ENCODE measurements at regions not wholly inside any gene's neighbourhood (a gene's known extent, or its start where the extent isn't known, plus 50 kb on each side); places are given as distances from the start of the nearest gene placed in this dataset.
A peak's percentile ranks its signal among the peaks of the same experiment; 100 is the strongest.

DNA sequence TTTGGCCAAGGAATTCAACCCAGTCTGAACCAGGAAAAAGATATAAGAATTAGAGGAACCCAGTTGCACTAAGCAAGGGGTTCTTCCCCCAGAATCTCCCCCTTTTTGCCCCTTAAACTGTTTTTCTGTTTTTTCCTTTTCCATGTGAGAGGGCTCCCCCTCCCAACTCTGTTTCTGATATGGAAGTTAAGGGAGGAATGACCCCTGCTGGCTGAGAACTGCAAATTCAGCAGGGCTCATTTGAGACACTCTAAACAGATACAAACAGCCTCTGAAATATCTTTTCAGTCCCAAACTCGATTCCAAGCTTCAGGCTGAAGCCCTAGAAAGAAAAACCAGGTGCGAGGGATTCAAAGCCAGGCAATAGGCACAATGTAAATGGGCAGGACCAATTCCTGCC lies 132.7 kb downstream of the SLC41A2 start:
- H3K27me3 ChIP-seq = no peaks in the 10 kb centered on the region
- H3K4me1 ChIP-seq = no peaks in the 10 kb centered on the region
- no peak overlapping the region for H3K27ac ChIP-seq
- no peaks in the 10 kb centered on the region for H3K36me3 ChIP-seq
- H3K9me3 ChIP-seq = peaks cover 0 to 6% (median 1%) of the 10 kb centered on the region in 4 donors
- H3K4me3 ChIP-seq = no peak overlapping the region
- no peak for DNase-seq
- peak in 1 of 6 experiments; percentile 9 for TF ChIP-seq CTCF (IDR thresholded peaks at IDR 0.05)
- TF ChIP-seq POLR2A (IDR thresholded peaks at IDR 0.05) = no peak

- H3K4me3 ChIP-seq = no peak overlapping the region
- no peaks in the 10 kb centered on the region for H3K4me1 ChIP-seq
- H3K36me3 ChIP-seq = no peaks in the 10 kb centered on the region
- no peaks in the 10 kb centered on the region for H3K27me3 ChIP-seq
- DNase-seq = no peak
- peaks cover 0 to 6% (median 1%) of the 10 kb centered on the region in 4 donors for H3K9me3 ChIP-seq
- no peak overlapping the region for H3K27ac ChIP-seq
- TF ChIP-seq POLR2A (IDR thresholded peaks at IDR 0.05) (no peak), CTCF (IDR thresholded peaks at IDR 0.05) (no peak)
Measured at GRCh38 chr12:104823985-104824461, 134.1 kb downstream of the SLC41A2 start.

DNA sequence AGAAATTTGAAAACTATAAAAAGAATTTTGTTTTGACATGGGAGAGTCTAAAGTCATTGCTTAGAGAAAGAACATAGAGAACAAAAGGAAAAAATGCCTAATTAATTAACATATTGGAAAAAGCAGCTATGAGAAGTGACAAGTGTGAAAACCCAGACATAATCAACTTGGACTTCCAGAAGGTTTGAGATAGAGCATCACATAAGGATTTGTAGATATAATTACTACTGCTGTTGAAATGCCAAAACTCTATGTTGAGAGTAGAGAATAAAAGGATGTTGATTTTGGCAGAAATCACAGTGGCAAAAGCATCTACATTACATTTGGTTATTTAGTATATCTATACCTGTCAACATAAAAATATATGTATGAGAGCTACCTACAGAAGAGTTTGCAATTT lies 135.1 kb downstream of the SLC41A2 start:
- H3K9me3 ChIP-seq = peaks cover 0 to 6% (median 1%) of the 10 kb centered on the region in 4 donors
- no peaks in the 10 kb centered on the region for H3K4me1 ChIP-seq
- DNase-seq = no peak
- no peak overlapping the region for H3K27ac ChIP-seq
- H3K27me3 ChIP-seq = no peaks in the 10 kb centered on the region
- no peak overlapping the region for H3K4me3 ChIP-seq
- TF ChIP-seq POLR2A (IDR thresholded peaks at IDR 0.05) (no peak), CTCF (IDR thresholded peaks at IDR 0.05) (no peak)
- no peaks in the 10 kb centered on the region for H3K36me3 ChIP-seq

DNA sequence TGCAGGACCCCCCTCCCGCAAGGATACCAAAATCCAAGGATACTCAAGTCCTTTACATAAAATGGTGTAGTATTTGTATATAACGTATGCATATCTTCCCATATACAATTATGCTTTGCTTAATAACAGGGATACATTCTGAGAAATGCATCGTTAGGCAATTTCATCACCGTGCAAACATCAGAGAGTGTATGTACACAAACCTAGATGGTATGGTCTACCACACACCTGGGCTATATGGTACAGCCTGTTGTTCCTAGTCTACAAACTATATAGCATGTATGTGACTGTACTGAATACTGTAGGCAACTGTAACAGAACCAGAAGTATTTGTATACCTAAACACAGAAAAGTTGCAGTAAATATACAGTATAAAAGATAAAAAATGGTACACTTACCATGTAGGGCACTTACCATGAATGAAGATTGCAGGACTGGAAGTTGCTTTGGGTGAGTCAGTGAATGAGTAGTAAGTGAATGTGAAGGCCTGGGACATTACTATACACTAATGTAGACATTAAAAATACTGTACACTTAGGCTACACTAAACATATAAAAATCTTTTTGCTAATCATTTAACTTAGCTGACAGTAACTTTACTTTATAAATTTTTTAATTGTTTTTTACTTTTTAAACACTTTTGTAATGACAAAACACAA lies 141.1 kb downstream of the SLC41A2 start:
- Histone ChIP-seq H3K27me3 (no peaks in the 10 kb centered on the region), H3K9me3 (no peaks in the 10 kb centered on the region), H3K36me3 (peaks cover 0 to 6% (median 0%) of the 10 kb centered on the region in 3 donors), H3K4me3 (no peak overlapping the region), H3K27ac (no peak overlapping the region), H3K4me1 (no peaks in the 10 kb centered on the region)
- TF ChIP-seq POLR2A (IDR thresholded peaks at IDR 0.05) = no peak
- no peak for TF ChIP-seq CTCF (IDR thresholded peaks at IDR 0.05)
- no peak for DNase-seq

DNA sequence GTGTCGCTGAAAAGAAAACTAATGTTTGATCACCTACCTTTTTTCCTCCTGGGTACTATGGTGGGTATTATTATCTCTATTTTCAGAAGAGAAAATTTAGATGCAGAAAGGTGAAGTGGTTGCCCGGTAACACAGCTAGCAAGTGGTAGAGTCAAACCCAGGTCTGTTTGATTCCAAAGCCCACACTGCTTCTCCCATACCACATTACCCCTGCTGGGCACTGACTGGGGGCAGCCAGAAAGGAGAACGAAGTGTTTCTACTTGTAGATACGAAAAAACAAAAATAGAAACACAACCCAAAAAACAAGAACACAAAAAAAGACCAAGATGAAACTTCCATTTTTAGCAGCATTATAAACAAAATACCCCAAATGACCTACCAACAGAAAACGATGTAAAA lies 142.2 kb downstream of the SLC41A2 start:
- TF ChIP-seq POLR2A (IDR thresholded peaks at IDR 0.05) (no peak), CTCF (IDR thresholded peaks at IDR 0.05) (no peak)
- no peak overlapping the region for H3K27ac ChIP-seq
- H3K9me3 ChIP-seq = no peaks in the 10 kb centered on the region
- H3K36me3 ChIP-seq = peaks cover 0 to 6% (median 0%) of the 10 kb centered on the region in 3 donors
- H3K4me3 ChIP-seq = no peak overlapping the region
- DNase-seq = no peak
- no peaks in the 10 kb centered on the region for H3K4me1 ChIP-seq
- no peaks in the 10 kb centered on the region for H3K27me3 ChIP-seq

Measured in Peyer's patch (tissue), 4 donors.